ENCODE measurements at regions not wholly inside any gene's neighbourhood (a gene's known extent, or its start where the extent isn't known, plus 50 kb on each side); places are given as distances from the start of the nearest gene placed in this dataset.

DNA sequence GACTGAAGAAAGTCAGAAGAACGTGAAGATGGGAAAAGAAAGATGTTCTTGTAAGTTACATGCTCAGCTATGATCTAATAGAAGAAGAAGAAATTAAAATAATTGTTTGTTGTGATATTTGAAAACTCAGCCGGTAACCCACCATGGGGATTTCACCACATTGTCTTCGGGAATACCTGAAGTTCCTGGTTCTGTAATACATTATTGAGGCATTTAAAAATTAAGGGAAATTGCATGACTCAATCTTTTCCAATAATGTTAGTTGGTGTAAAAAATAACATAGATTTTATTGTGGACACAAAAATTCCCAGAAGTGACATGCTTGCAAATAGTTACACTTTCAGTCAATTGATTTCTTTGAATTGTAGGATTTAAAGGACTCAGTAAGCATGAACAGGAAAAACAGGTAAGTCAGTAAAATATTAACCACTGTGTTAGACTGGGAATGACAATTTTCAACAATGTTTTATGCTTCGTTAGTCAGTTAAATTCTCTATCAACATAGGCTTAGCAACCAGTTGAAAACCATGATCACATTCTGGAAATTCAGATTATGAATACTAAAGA is 745.1 kb downstream of the LTN1 start:
- Histone ChIP-seq H3K9me3 (no peaks in the 10 kb centered on the region), H3K4me1 (ENCODE audit: control insufficient read depth in 1 of 2, low read depth in 2 of 2) (no peaks in the 10 kb centered on the region), H3K27ac (no peak overlapping the region), H3K36me3 (no peaks in the 10 kb centered on the region), H3K4me3 (no peak overlapping the region), H3K27me3 (replicated peaks; ENCODE audit: insufficient read depth) (no peaks in the 10 kb centered on the region)
- DNase-seq (ENCODE audit: low spot score) = no peak
- no peak for ATAC-seq (ENCODE audit: insufficient number of reproducible peaks, low FRiP score, low read depth)
- TF ChIP-seq, protein P1, sequence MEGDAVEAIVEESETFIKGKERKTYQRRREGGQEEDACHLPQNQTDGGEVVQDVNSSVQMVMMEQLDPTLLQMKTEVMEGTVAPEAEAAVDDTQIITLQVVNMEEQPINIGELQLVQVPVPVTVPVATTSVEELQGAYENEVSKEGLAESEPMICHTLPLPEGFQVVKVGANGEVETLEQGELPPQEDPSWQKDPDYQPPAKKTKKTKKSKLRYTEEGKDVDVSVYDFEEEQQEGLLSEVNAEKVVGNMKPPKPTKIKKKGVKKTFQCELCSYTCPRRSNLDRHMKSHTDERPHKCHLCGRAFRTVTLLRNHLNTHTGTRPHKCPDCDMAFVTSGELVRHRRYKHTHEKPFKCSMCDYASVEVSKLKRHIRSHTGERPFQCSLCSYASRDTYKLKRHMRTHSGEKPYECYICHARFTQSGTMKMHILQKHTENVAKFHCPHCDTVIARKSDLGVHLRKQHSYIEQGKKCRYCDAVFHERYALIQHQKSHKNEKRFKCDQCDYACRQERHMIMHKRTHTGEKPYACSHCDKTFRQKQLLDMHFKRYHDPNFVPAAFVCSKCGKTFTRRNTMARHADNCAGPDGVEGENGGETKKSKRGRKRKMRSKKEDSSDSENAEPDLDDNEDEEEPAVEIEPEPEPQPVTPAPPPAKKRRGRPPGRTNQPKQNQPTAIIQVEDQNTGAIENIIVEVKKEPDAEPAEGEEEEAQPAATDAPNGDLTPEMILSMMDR (IDR thresholded peaks at IDR 0.05) = no peak

DNA sequence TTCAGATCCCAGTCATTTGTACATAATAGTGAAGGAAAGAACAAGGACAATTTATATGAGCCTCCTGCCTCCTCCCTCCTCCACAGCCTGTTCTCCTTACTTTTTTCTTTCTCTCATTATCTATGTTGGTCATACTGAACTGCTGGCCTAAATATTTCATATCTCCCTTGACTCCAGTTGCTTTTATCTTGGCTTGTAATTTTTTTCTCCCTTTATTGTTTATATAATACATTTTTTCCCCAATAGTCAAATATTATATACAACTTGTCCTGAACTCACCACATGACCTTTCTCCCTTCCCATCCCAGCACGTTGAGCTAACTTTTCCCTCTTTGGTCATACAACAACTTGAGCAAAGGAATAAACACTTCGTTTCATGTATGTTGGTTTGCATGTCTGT is 752.1 kb downstream of the LTN1 start:
- no peak for DNase-seq (ENCODE audit: low spot score)
- Histone ChIP-seq H3K4me1 (ENCODE audit: control insufficient read depth in 1 of 2, low read depth in 2 of 2) (peaks cover 0 to 37% of the 10 kb centered on the region in 2 donors), H3K27me3 (replicated peaks; ENCODE audit: insufficient read depth) (no peaks in the 10 kb centered on the region), H3K27ac (no peak overlapping the region), H3K36me3 (no peaks in the 10 kb centered on the region), H3K9me3 (no peaks in the 10 kb centered on the region), H3K4me3 (no peak overlapping the region)
- TF ChIP-seq, protein P1 (IDR thresholded peaks at IDR 0.05) = no peak
- ATAC-seq (ENCODE audit: insufficient number of reproducible peaks, low FRiP score, low read depth) = no peak

GRCh38 chr21:28239340-28239739 is 753.3 kb downstream of the LTN1 start:
- DNase-seq (ENCODE audit: low spot score) (no peak), ATAC-seq (ENCODE audit: insufficient number of reproducible peaks, low FRiP score, low read depth) (no peak)
- Histone ChIP-seq H3K27ac (no peak overlapping the region), H3K9me3 (no peaks in the 10 kb centered on the region), H3K36me3 (no peaks in the 10 kb centered on the region), H3K4me3 (no peak overlapping the region), H3K4me1 (ENCODE audit: control insufficient read depth in 1 of 2, low read depth in 2 of 2) (peaks cover 0 to 48% of the 10 kb centered on the region in 2 donors), H3K27me3 (replicated peaks; ENCODE audit: insufficient read depth) (no peaks in the 10 kb centered on the region)
- TF ChIP-seq, protein P1 (IDR thresholded peaks at IDR 0.05) = no peak

DNA sequence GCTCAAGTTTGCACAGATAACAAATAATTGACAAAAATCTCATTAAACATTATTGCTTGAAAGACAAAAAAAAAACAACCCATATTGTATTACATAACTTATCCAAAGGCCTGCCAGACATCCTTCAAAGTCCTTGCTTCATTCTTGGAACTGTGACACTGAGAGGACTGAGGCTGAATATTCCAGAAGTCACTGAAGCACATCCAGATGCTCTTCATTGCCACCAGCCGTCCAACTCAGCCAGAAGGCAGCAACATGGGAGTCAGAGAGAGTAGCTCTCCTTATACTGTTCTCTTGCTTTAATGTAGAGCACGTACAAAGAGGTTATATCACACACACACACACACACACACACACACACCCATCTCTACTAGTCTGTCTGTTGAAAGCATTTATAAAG is 755.0 kb downstream of the LTN1 start:
- DNase-seq (ENCODE audit: low spot score) (no peak), ATAC-seq (ENCODE audit: insufficient number of reproducible peaks, low FRiP score, low read depth) (no peak)
- H3K9me3 ChIP-seq = no peaks in the 10 kb centered on the region
- no peak overlapping the region for H3K27ac ChIP-seq
- TF ChIP-seq, protein P1 (IDR thresholded peaks at IDR 0.05) = no peak
- no peaks in the 10 kb centered on the region for H3K27me3 ChIP-seq (replicated peaks; ENCODE audit: insufficient read depth)
- H3K4me3 ChIP-seq = no peak overlapping the region
- H3K4me1 ChIP-seq (ENCODE audit: control insufficient read depth in 1 of 2, low read depth in 2 of 2) = peaks cover 0 to 59% of the 10 kb centered on the region in 2 donors
- H3K36me3 ChIP-seq = no peaks in the 10 kb centered on the region

- DNase-seq (ENCODE audit: low spot score) = no peak
Observed at GRCh38 chr21:28235169-28235895, 757.3 kb downstream of the LTN1 start.

More at GRCh38 chr21:28235169-28235895, 757.3 kb downstream of the LTN1 start:
- H3K4me1 ChIP-seq (ENCODE audit: control insufficient read depth in 1 of 2, low read depth in 2 of 2) = peaks cover 0 to 49% of the 10 kb centered on the region in 2 donors
- H3K27me3 ChIP-seq (replicated peaks; ENCODE audit: insufficient read depth) = no peaks in the 10 kb centered on the region
- H3K4me3 ChIP-seq = no peak overlapping the region
- H3K27ac ChIP-seq = no peak overlapping the region
- no peaks in the 10 kb centered on the region for H3K36me3 ChIP-seq
- TF ChIP-seq, protein P1 (IDR thresholded peaks at IDR 0.05) = no peak
- no peaks in the 10 kb centered on the region for H3K9me3 ChIP-seq
- ATAC-seq (ENCODE audit: insufficient number of reproducible peaks, low FRiP score, low read depth) = no peak

Data from thoracic aorta (tissue), 2 donors.